HCT116 (cell line): ENCODE measurements at regions not wholly inside any gene's neighbourhood (a gene's known extent, or its start where the extent isn't known, plus 50 kb on each side); places are given as distances from the start of the nearest gene placed in this dataset.

Source experiments
- ATAC-seq: fragments of 200-7000 bp; cut with Tn5 transposase; 2 replicates; pipeline ENCODE4 v1.9.1; 2020; ENCODE audit warnings: mild to moderate bottlenecking, moderate library complexity
- BruUV-seq: library from RNA; stranded (reverse); fragments of 400-500 nt; replicated peaks from 2 replicates; lab custom pipeline; 2021; lab: Mats Ljungman, UMichigan
- CTCF ChIA-PET: fragments of 300-600 bp; sonication (Branson Sonifier 250); formaldehyde crosslinking; loops from one replicate; lab custom pipeline; 2021; ENCODE audit warnings: antibody characterized with exemption; lab: Charles Lee
- POLR2A ChIA-PET: fragments of 300-600, 350-600 bp; sonication (Branson Sonifier 250); formaldehyde crosslinking; loops from one replicate; lab custom pipeline; 2021; ENCODE audit warnings: antibody characterized with exemption; lab: Charles Lee
- RAD21 ChIA-PET, 2 experiments: fragments of 300-600 bp; sonication (Branson Sonifier 250); formaldehyde crosslinking; loops; one replicate each; lab custom pipeline; 2023; ENCODE audit warnings: low total read pairs in 2 of 2; ENCODE audit not compliant: uncharacterized antibody in 2 of 2, unreplicated experiment in 2 of 2, low non-redundant PET in 1 of 2; lab: Charles Lee
- DNase-seq: peaks from one replicate; pipeline ENCODE4 v3.0.0-alpha.2; 2010; ENCODE audit warnings: low read depth, low spot score
- H2AFZ ChIP-seq: fragments of 200-600 bp; shearing (Covaris generic), sonication (generic); 2 replicates; pipeline ENCODE4 v1.6.1; 2017; ENCODE audit warnings: low read depth, mixed run types, mixed read lengths, antibody characterized with exemption, low read length; ENCODE audit not compliant: poor library complexity, severe bottlenecking
- H3K27ac ChIP-seq: 2 replicates; pipeline ENCODE4 v1.5.1; 2012; ENCODE audit warnings: low read depth, low read length
- H3K27me3 ChIP-seq: fragments of 200-600 bp; sonication (generic); 2 replicates; pipeline ENCODE4 v1.6.1; 2016; ENCODE audit warnings: mixed run types, low read length, mixed read lengths; ENCODE audit not compliant: insufficient read depth
- H3K36me3 ChIP-seq, 2 experiments: fragments of 200-500 bp in 1 of 2; fragments of 200-600 bp in 1 of 2; sonication (Bioruptor generic) in 1 of 2; sonication (generic) in 1 of 2; 2 replicates each; pipeline versions ENCODE4 v1.5.1 to v1.6.1; 2014 to 2016; ENCODE audit warnings: low read length in 2 of 2, inconsistent platforms in 1 of 2, mixed read lengths in 1 of 2, mixed run types in 1 of 2; ENCODE audit not compliant: insufficient read depth in 2 of 2, control insufficient read depth in 1 of 2
- H3K4me1 ChIP-seq, 2 experiments: fragments of 200-600 bp in 1 of 2; sonication (generic) in 1 of 2; 2 replicates each; pipeline versions ENCODE4 v1.5.1 to v1.6.1; 2012 to 2017; ENCODE audit warnings: low read length in 2 of 2, inconsistent platforms in 1 of 2, mild to moderate bottlenecking in 1 of 2, mixed read lengths in 1 of 2, mixed run types in 1 of 2, moderate library complexity in 1 of 2; ENCODE audit not compliant: insufficient read depth in 2 of 2, control insufficient read depth in 1 of 2
- H3K4me2 ChIP-seq: fragments of 200-600 bp; sonication (generic); 2 replicates; pipeline ENCODE4 v1.6.1; 2017; ENCODE audit warnings: mixed run types, low read length, mixed read lengths
- H3K4me3 ChIP-seq, 2 experiments: fragments of 200-600 bp in 1 of 2; sonication (generic) in 1 of 2; replicated peaks in 1 of 2; 2 replicates each; pipeline ENCODE4 v1.5.1; 2011 to 2016; ENCODE audit warnings: low read length in 2 of 2, control low read depth in 1 of 2, low read depth in 1 of 2, mild to moderate bottlenecking in 1 of 2, mixed read lengths in 1 of 2, mixed run types in 1 of 2
- H3K79me2 ChIP-seq: fragments of 200-600 bp; sonication (generic); 2 replicates; pipeline ENCODE4 v1.6.1; 2017; ENCODE audit warnings: mild to moderate bottlenecking, mixed run types, low read length, moderate library complexity, mixed read lengths; ENCODE audit not compliant: insufficient read depth
- H3K9ac ChIP-seq: fragments of 200-600 bp; sonication (generic); 2 replicates; pipeline ENCODE4 v1.6.1; 2016; ENCODE audit warnings: low read length, mixed read lengths
- H3K9me2 ChIP-seq: fragments of 200-600 bp; sonication (generic), shearing (Covaris generic); 2 replicates; pipeline ENCODE4 v1.6.1; 2017; ENCODE audit warnings: mixed run types, mild to moderate bottlenecking, moderate library complexity; ENCODE audit not compliant: insufficient read depth
- H3K9me3 ChIP-seq, 2 experiments: fragments of 200-500 bp in 1 of 2; fragments of 200-600 bp in 1 of 2; sonication (Bioruptor generic) in 1 of 2; sonication (generic) in 1 of 2; 2 replicates each; pipeline ENCODE4 v1.6.1; 2014 to 2017; ENCODE audit warnings: low read length in 2 of 2, mixed read lengths in 2 of 2, inconsistent platforms in 1 of 2, low read depth in 1 of 2, mild to moderate bottlenecking in 1 of 2, mixed run types in 1 of 2, moderate library complexity in 1 of 2; ENCODE audit not compliant: control insufficient read depth in 1 of 2, insufficient read depth in 1 of 2
- H4K20me1 ChIP-seq: fragments of 200-600 bp; sonication (generic), shearing (Covaris generic); 2 replicates; pipeline ENCODE4 v1.6.1; 2017; ENCODE audit warnings: mixed run types, mild to moderate bottlenecking, moderate library complexity; ENCODE audit not compliant: insufficient read depth
- CEBPB ChIP-seq: IDR thresholded peaks from 2 replicates; pipeline ENCODE4 v1.6.1; 2012; ENCODE audit warnings: low read depth
- EGR1 ChIP-seq: IDR thresholded peaks from 2 replicates; pipeline ENCODE4 v1.6.1; 2012; ENCODE audit warnings: low read depth
- ELF1 ChIP-seq: IDR thresholded peaks from 2 replicates; pipeline ENCODE4 v1.6.1; 2012; ENCODE audit warnings: low read depth, borderline replicate concordance
- EZH2 ChIP-seq: fragments of 200-600 bp; sonication (generic); IDR thresholded peaks from 2 replicates; pipeline ENCODE4 v1.6.1; 2017; ENCODE audit warnings: antibody characterized with exemption, mixed run types
- FOSL1 ChIP-seq: IDR thresholded peaks from 2 replicates; pipeline ENCODE4 v1.6.1; 2012; ENCODE audit warnings: low read depth
- POLR2AphosphoS5 ChIP-seq: IDR thresholded peaks from 2 replicates; pipeline ENCODE4 v1.6.1; 2011; ENCODE audit warnings: mild to moderate bottlenecking, low read depth, low read length, moderate library complexity
- RAD21 ChIP-seq: IDR thresholded peaks from 2 replicates; pipeline ENCODE4 v1.6.1; 2012; ENCODE audit warnings: low read depth, mild to moderate bottlenecking
- REST ChIP-seq: IDR thresholded peaks from 2 replicates; pipeline ENCODE4 v1.6.1; 2012; ENCODE audit warnings: low read depth
- SIN3A ChIP-seq: IDR thresholded peaks from 2 replicates; pipeline ENCODE4 v1.6.1; 2012; ENCODE audit warnings: low read depth
- SP1 ChIP-seq: IDR thresholded peaks from 2 replicates; pipeline ENCODE4 v1.6.1; 2012; ENCODE audit warnings: low read depth
- SRF ChIP-seq: IDR thresholded peaks from 2 replicates; pipeline ENCODE4 v1.6.1; 2012; ENCODE audit warnings: low read depth
- TCF7L2 ChIP-seq: IDR thresholded peaks from 2 replicates; pipeline ENCODE4 v1.7.0; 2011; ENCODE audit warnings: borderline replicate concordance, inconsistent platforms; ENCODE audit not compliant: insufficient read depth, insufficient read length; ENCODE audit errors: extremely low read depth
- ZFX ChIP-seq: fragments of 450-650 bp; IDR thresholded peaks from 2 replicates; pipeline ENCODE4 v1.6.1; 2017
- intact Hi-C: fragments of 100-400 bp; cut with micrococcal nuclease; formaldehyde crosslinking; loops from 2 replicates; pipeline ENCODE4 v1.10.0; 2022

GRCh38 chr5:92635001-92635461 is 946.0 kb downstream of the NR2F1-AS1 start:
- ATAC-seq (no peak), DNase-seq (no peak)
- no peak overlapping the region for H3K9ac ChIP-seq
- no peaks in the 10 kb centered on the region for H3K9me3 ChIP-seq
- CTCF ChIA-PET, result no interaction called here
- TF ChIP-seq CEBPB (no peak), EGR1 (no peak), ELF1 (no peak), POLR2AphosphoS5 (no peak), SP1 (no peak), REST (no peak), EZH2 (no peak), FOSL1 (no peak), ZFX (no peak), SIN3A (no peak), TCF7L2 (no peak), RAD21 (no peak), SRF (no peak)
- H3K9me2 ChIP-seq, result no peaks in the 10 kb centered on the region
- no peak overlapping the region for H3K4me2 ChIP-seq
- H3K27me3 ChIP-seq, result no peaks in the 10 kb centered on the region
- intact Hi-C loops, result no loop called here
- no TSS peak for BruUV-seq
- no peaks in the 10 kb centered on the region for H3K36me3 ChIP-seq
- no peaks in the 10 kb centered on the region for H4K20me1 ChIP-seq
- no peak overlapping the region for H3K4me3 ChIP-seq
- POLR2A ChIA-PET, result no interaction called here
- H3K4me1 ChIP-seq, result peaks cover under 1 to 5% of the 10 kb centered on the region in 2 experiments; a peak in 1 of 4 replicates
- RAD21 ChIA-PET, result no interaction called here
- H2AFZ ChIP-seq, result no peak overlapping the region
- no peak overlapping the region for H3K27ac ChIP-seq
- H3K79me2 ChIP-seq, result no peaks in the 10 kb centered on the region
